HG03439 (cell line): ENCODE measurements at regions not wholly inside any gene's neighbourhood (a gene's known extent, or its start where the extent isn't known, plus 50 kb on each side); places are given as distances from the start of the nearest gene placed in this dataset.
"Not testable (repeated sequence)": the region's sequence is repeated elsewhere in the genome, so short reads cannot be mapped to it uniquely, and the experiment has no call there.

Experiments used
- ATAC-seq: cut with Tn5 transposase; IDR thresholded peaks from one replicate; pipeline ENCODE4 v1.9.1; 2021; ENCODE audit warnings: mild to moderate bottlenecking, moderate library complexity; ENCODE audit not compliant: unreplicated experiment

GRCh38 chr6:100322886-100323285, 141.8 kb downstream of the SIM1 start:
- ATAC-seq: no peak

GRCh38 chr6:100320686-100321085, 144.0 kb downstream of the SIM1 start:
- ATAC-seq: no peak

- ATAC-seq: no peak
Measured at GRCh38 chr6:100317031-100317430, 147.7 kb downstream of the SIM1 start.

- ATAC-seq: no peak
Measured at GRCh38 chr6:100314186-100314585, 150.5 kb downstream of the SIM1 start.

- ATAC-seq: no peak
Measured at GRCh38 chr6:100311707-100312251, 152.9 kb downstream of the SIM1 start.

GRCh38 chr6:100309174-100309573, 155.5 kb downstream of the SIM1 start:
- ATAC-seq: no peak

- no peak for ATAC-seq
Measured at GRCh38 chr6:100307561-100307960, 157.2 kb downstream of the SIM1 start.

- ATAC-seq: no peak
Measured at GRCh38 chr6:100305209-100305869, 159.4 kb downstream of the SIM1 start.

- ATAC-seq: no peak
Measured at GRCh38 chr6:100304575-100304974, 160.1 kb downstream of the SIM1 start.

- ATAC-seq: no peak
Measured at GRCh38 chr6:100301731-100302130, 163.0 kb downstream of the SIM1 start.

GRCh38 chr6:100300221-100300736, 164.4 kb downstream of the SIM1 start:
- ATAC-seq: no peak

- no peak for ATAC-seq
Measured at GRCh38 chr6:100296810-100297544, 167.7 kb downstream of the SIM1 start.

- ATAC-seq: not testable (repeated sequence)
Measured at GRCh38 chr6:100295172-100295571, 169.5 kb downstream of the SIM1 start.

GRCh38 chr6:100289285-100289684, 175.4 kb downstream of the SIM1 start:
- ATAC-seq: no peak

GRCh38 chr6:100288311-100288710, 176.4 kb downstream of the SIM1 start:
- ATAC-seq: no peak

GRCh38 chr6:100283285-100283684, 181.4 kb downstream of the SIM1 start:
- ATAC-seq: no peak

- ATAC-seq: no peak
Measured at GRCh38 chr6:100281471-100281901, 183.2 kb downstream of the SIM1 start.

GRCh38 chr6:100276311-100277057, 188.2 kb downstream of the SIM1 start:
- ATAC-seq: no peak

- no peak for ATAC-seq
Measured at GRCh38 chr6:100274147-100274546, 190.6 kb downstream of the SIM1 start.

- ATAC-seq: no peak
Measured at GRCh38 chr6:100271625-100272024, 193.1 kb downstream of the SIM1 start.

GRCh38 chr6:100271202-100271601, 193.5 kb downstream of the SIM1 start:
- ATAC-seq: no peak
